Stomach (tissue), 8 donors: ENCODE measurements at regions not wholly inside any gene's neighbourhood (a gene's known extent, or its start where the extent isn't known, plus 50 kb on each side); places are given as distances from the start of the nearest gene placed in this dataset.

Source experiments
- DNase-seq, 2 donors: peaks; one replicate each; pipeline versions ENCODE4 v3.0.0 to v3.0.0-alpha.2; 2013 to 2019
- H3K27ac ChIP-seq, 5 donors: fragments of 200-600 bp in 4 of 5; sonication (generic) in 4 of 5; one replicate each; pipeline ENCODE4 v1.5.1; 2013 to 2019; ENCODE audit warnings: mild to moderate bottlenecking in 1 of 5, moderate library complexity in 1 of 5
- H3K27me3 ChIP-seq, 3 donors: fragments of 200-600 bp; sonication (generic); one replicate each; pipeline ENCODE4 v1.5.1; 2017 to 2019; ENCODE audit warnings: mixed run types in 1 of 3
- H3K36me3 ChIP-seq, 4 donors: fragments of 200-600 bp; sonication (generic); 1 replicate in 3 of 4; 2 replicates in 1 of 4; pipeline ENCODE4 v1.5.1; 2016 to 2019
- H3K4me1 ChIP-seq, 4 donors: fragments of 200-600 bp; sonication (generic); one replicate each; pipeline ENCODE4 v1.5.1; 2016 to 2019
- H3K4me3 ChIP-seq, 4 donors: fragments of 200-600 bp; sonication (generic) in 3 of 4; one replicate each; pipeline ENCODE4 v1.5.1; 2016 to 2019; ENCODE audit warnings: mild to moderate bottlenecking in 1 of 4
- H3K9me3 ChIP-seq, 4 donors: fragments of 200-600 bp; sonication (generic); one replicate each; pipeline ENCODE4 v1.5.1; 2016 to 2019
- EP300 ChIP-seq: sonication (generic); formaldehyde crosslinking; IDR thresholded peaks from one replicate; pipeline ENCODE4 v1.6.1; 2017; ENCODE audit warnings: antibody characterized with exemption
- POLR2A ChIP-seq, 4 donors: fragments of 450-650 bp; IDR thresholded peaks; one replicate each; pipeline ENCODE4 v1.6.1; 2016; ENCODE audit warnings: antibody characterized with exemption in 4 of 4, control low read depth in 2 of 4, mild to moderate bottlenecking in 1 of 4, moderate library complexity in 1 of 4
- POLR2AphosphoS5 ChIP-seq, 3 donors: sonication (generic); formaldehyde crosslinking; IDR thresholded peaks; one replicate each; pipeline ENCODE4 v1.6.1; 2016; ENCODE audit warnings: antibody characterized with exemption in 3 of 3
- WGBS, 5 donors: extraction: QIAGEN DNeasy Blood & Tissue Kit in 3 of 5; methylation state at CpG; one replicate each; pipeline versions ENCODE4 v1.1.5 to v1.1.7; 2013 to 2018; 5-methylcytosine and 5-hydroxymethylcytosine counted together
- intact Hi-C: fragments of 100-400 bp; cut with DNase I; formaldehyde crosslinking; loops from one replicate; pipeline ENCODE4 v1.15.1; 2023; ENCODE audit warnings: low total_unique reads
- TF ChIP-seq, protein P1 (sequence below), 7 experiments: fragments of 450-650 bp in 4 of 7; fragments of 200-600 bp in 3 of 7; sonication (generic) in 3 of 7; IDR thresholded peaks; one replicate each; pipeline ENCODE4 v1.5.1; 2016 to 2019; ENCODE audit warnings: antibody characterized with exemption in 7 of 7, control low read depth in 2 of 7, mild to moderate bottlenecking in 1 of 7
- donor health status: healthy with polysubstance abuse.
- donor health status: Bipolar disorder and iron deficiency.
- donor health status: healthy.

- no peaks in the 10 kb centered on the region for H3K4me1 ChIP-seq
- TF ChIP-seq POLR2A (IDR thresholded peaks at IDR 0.05) (no peak), POLR2AphosphoS5 (IDR thresholded peaks at IDR 0.05) (no peak), EP300 (no peak)
- TF ChIP-seq, protein P1, sequence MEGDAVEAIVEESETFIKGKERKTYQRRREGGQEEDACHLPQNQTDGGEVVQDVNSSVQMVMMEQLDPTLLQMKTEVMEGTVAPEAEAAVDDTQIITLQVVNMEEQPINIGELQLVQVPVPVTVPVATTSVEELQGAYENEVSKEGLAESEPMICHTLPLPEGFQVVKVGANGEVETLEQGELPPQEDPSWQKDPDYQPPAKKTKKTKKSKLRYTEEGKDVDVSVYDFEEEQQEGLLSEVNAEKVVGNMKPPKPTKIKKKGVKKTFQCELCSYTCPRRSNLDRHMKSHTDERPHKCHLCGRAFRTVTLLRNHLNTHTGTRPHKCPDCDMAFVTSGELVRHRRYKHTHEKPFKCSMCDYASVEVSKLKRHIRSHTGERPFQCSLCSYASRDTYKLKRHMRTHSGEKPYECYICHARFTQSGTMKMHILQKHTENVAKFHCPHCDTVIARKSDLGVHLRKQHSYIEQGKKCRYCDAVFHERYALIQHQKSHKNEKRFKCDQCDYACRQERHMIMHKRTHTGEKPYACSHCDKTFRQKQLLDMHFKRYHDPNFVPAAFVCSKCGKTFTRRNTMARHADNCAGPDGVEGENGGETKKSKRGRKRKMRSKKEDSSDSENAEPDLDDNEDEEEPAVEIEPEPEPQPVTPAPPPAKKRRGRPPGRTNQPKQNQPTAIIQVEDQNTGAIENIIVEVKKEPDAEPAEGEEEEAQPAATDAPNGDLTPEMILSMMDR (IDR thresholded peaks at IDR 0.05) = no peak
- no peak for DNase-seq
- intact Hi-C loops = no loop called here
- no peak overlapping the region for H3K27ac ChIP-seq
- 68 to 83% (median 73%) methylated on average over 5 of the region's 5 CpGs for WGBS, 5 donors
- H3K9me3 ChIP-seq = no peaks in the 10 kb centered on the region
- no peaks in the 10 kb centered on the region for H3K36me3 ChIP-seq
- H3K4me3 ChIP-seq = no peak overlapping the region
- peaks cover 0 to 39% (median 0%) of the 10 kb centered on the region in 3 donors for H3K27me3 ChIP-seq
Observed at GRCh38 chr11:119924017-119924416, 195.0 kb upstream of the NECTIN1 start.

GRCh38 chr11:119921571-119921970 lies 192.6 kb upstream of the NECTIN1 start:
- no peaks in the 10 kb centered on the region for H3K36me3 ChIP-seq
- no peak overlapping the region for H3K27ac ChIP-seq
- intact Hi-C loops = no loop called here
- DNase-seq = no peak
- no peak overlapping the region for H3K4me3 ChIP-seq
- no peaks in the 10 kb centered on the region for H3K9me3 ChIP-seq
- WGBS, 5 donors = 89 to 97% (median 93%) methylated on average over 8 of the region's 8 CpGs
- no peaks in the 10 kb centered on the region for H3K4me1 ChIP-seq
- peaks cover 0 to 44% (median 0%) of the 10 kb centered on the region in 3 donors for H3K27me3 ChIP-seq
- TF ChIP-seq POLR2AphosphoS5 (IDR thresholded peaks at IDR 0.05) (no peak), POLR2A (IDR thresholded peaks at IDR 0.05) (no peak), EP300 (no peak)
- TF ChIP-seq, protein P1 (IDR thresholded peaks at IDR 0.05) = no peak

DNA sequence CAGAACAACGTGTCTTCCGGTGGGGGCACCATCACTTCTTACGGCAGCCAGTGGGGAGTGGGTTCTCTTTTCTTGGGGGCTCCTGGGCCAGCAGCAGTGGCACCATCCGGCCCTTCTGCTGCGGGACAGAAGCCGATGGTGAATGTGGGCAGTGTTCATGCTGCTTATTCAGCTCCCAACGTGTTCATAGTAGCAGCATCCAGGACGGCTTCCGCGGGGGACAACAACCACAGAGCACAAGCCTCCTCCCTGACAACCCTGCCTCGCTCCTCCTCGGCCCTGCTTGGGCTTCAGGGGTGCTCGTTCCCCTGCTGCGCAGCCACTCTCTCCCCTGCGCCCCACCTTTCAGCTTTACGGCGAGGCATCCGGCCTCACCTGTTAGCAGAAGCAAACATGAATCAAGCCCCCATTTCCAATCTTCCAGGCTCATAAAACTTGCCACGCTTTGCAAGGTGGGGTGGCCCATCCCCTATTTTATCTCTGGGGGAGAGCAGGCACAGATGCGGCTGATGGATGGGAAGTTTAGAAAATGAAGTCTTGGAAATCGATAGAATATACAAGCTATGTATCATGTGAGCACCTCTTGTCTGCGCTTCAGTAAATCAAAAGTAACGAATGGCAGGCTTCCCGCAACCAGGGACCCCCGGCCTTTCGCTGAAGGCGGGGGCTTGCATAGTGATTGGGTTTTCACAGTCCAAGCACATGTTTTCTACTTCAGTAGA lies 191.8 kb upstream of the NECTIN1 start:
- TF ChIP-seq POLR2AphosphoS5 (IDR thresholded peaks at IDR 0.05) = no peak
- TF ChIP-seq, protein P1 (IDR thresholded peaks at IDR 0.05) = no peak
- no peak for TF ChIP-seq EP300
- TF ChIP-seq POLR2A (IDR thresholded peaks at IDR 0.05) = no peak
- H3K9me3 ChIP-seq = no peaks in the 10 kb centered on the region
- no peaks in the 10 kb centered on the region for H3K36me3 ChIP-seq
- no peak for DNase-seq
- H3K27ac ChIP-seq = no peak overlapping the region
- intact Hi-C loops = no loop called here
- H3K27me3 ChIP-seq = peaks cover 0 to 43% (median 0%) of the 10 kb centered on the region in 3 donors
- no peak overlapping the region for H3K4me3 ChIP-seq
- 83 to 89% (median 86%) methylated on average over 26 to 27 of the region's 27 CpGs for whole genome bisulfite sequencing, 5 donors
- H3K4me1 ChIP-seq = no peaks in the 10 kb centered on the region

DNA sequence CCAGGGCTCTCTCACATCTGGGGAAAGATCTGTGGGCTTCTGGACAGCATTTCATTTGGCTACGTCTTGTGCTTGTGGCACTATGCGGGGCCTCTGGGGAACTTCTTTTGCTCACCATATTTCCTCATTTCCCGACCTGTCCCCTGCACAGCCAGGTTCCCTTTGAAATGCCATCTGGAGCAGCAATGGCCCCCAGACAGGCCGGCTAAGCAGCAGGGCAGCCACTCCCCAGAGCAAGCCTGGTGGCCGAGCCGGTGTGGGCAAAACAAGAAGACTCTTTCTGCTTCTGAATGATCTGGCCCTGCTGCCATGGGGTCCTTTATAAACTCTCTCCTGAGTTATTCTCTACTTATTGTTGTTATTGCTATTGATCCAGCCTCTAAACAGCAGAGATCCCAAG lies 190.7 kb upstream of the NECTIN1 start:
- no peak for DNase-seq
- WGBS, 5 donors = 61 to 68% (median 66%) methylated on average over 6 of the region's 6 CpGs
- H3K9me3 ChIP-seq = peaks cover 0 to 7% (median 0%) of the 10 kb centered on the region in 4 donors
- H3K36me3 ChIP-seq = peaks cover 0 to 7% (median 3%) of the 10 kb centered on the region in 4 donors
- peaks cover 0 to 40% (median 0%) of the 10 kb centered on the region in 3 donors for H3K27me3 ChIP-seq
- no peak overlapping the region for H3K4me3 ChIP-seq
- intact Hi-C loops = no loop called here
- no peaks in the 10 kb centered on the region for H3K4me1 ChIP-seq
- no peak for TF ChIP-seq EP300
- TF ChIP-seq, protein P1 (IDR thresholded peaks at IDR 0.05) = no peak
- TF ChIP-seq POLR2A (IDR thresholded peaks at IDR 0.05) = no peak
- no peak for TF ChIP-seq POLR2AphosphoS5 (IDR thresholded peaks at IDR 0.05)
- H3K27ac ChIP-seq = no peak overlapping the region
